Heart left ventricle (tissue), 16 donors: ENCODE measurements at regions not wholly inside any gene's neighbourhood (a gene's known extent, or its start where the extent isn't known, plus 50 kb on each side); places are given as distances from the start of the nearest gene placed in this dataset.

Experiments used
- ATAC-seq, 4 donors: fragments of 200-7000 bp; cut with Tn5 transposase; one replicate each; pipeline ENCODE4 v1.9.1; 2020 to 2022; ENCODE audit warnings: moderate library complexity in 4 of 4, mild to moderate bottlenecking in 3 of 4, moderate number of reproducible peaks in 1 of 4
- DNase-seq, 5 donors: peaks; one replicate each; pipeline ENCODE4 v3.0.0-alpha.2; 2020
- H3K27ac ChIP-seq, 12 donors: fragments of 200-600 bp; sonication (generic) in 4 of 12; one replicate each; pipeline versions ENCODE4 v1.5.0 to v1.8.0; 2016 to 2022; ENCODE audit warnings: mild to moderate bottlenecking in 2 of 12
- H3K27me3 ChIP-seq, 9 donors: fragments of 200-600 bp; sonication (generic) in 2 of 9; one replicate each; pipeline versions ENCODE4 v1.5.1 to v1.8.0; 2016 to 2022; ENCODE audit warnings: mild to moderate bottlenecking in 3 of 9
- H3K36me3 ChIP-seq, 9 donors: fragments of 200-600 bp; sonication (generic) in 2 of 9; one replicate each; pipeline versions ENCODE4 v1.5.0 to v1.8.0; 2018 to 2022; ENCODE audit warnings: mild to moderate bottlenecking in 2 of 9
- H3K4me1 ChIP-seq, 12 donors: fragments of 200-600 bp; sonication (generic) in 4 of 12; one replicate each; pipeline versions ENCODE4 v1.5.0 to v1.8.0; 2016 to 2022; ENCODE audit warnings: mild to moderate bottlenecking in 3 of 12
- H3K4me3 ChIP-seq, 12 donors: fragments of 200-600 bp; sonication (generic) in 4 of 12; one replicate each; pipeline versions ENCODE4 v1.5.0 to v1.8.0; 2017 to 2022; ENCODE audit warnings: mild to moderate bottlenecking in 9 of 12, moderate library complexity in 4 of 12
- H3K9me3 ChIP-seq, 12 donors: fragments of 200-600 bp; sonication (generic) in 4 of 12; one replicate each; pipeline versions ENCODE4 v1.5.0 to v1.8.0; 2016 to 2022; ENCODE audit warnings: mild to moderate bottlenecking in 1 of 12
- CTCF ChIP-seq, 12 donors: fragments of 200-600 bp; sonication (generic) in 4 of 12; IDR thresholded peaks; one replicate each; pipeline versions ENCODE4 v1.5.0 to v1.8.0; 2018 to 2022; ENCODE audit warnings: antibody characterized with exemption in 12 of 12, mild to moderate bottlenecking in 5 of 12
- POLR2A ChIP-seq, 2 donors: fragments of 450-650 bp; IDR thresholded peaks; one replicate each; pipeline ENCODE4 v1.6.1; 2017; ENCODE audit warnings: antibody characterized with exemption in 2 of 2, mild to moderate bottlenecking in 2 of 2, moderate library complexity in 2 of 2
- WGBS, 4 donors: extraction: QIAGEN DNeasy Blood & Tissue Kit in 2 of 4; methylation state at CpG; one replicate each; pipeline versions ENCODE4 v1.1.5 to v1.1.7; 2013 to 2018; 5-methylcytosine and 5-hydroxymethylcytosine counted together
- intact Hi-C, 10 donors: fragments of 100-400 bp; cut with DNase I; formaldehyde crosslinking; loops; one replicate each; pipeline versions ENCODE4 v1.11.1 to v1.14.2; 2022
- donor health status: ischemic (EF 13 %, LVEDD 7.1; RV severe dilation, severe dysfunction).
- donor health status: healthy with polysubstance abuse.
- donor health status: DM: no; HTN: yes; CAD: no.
- donor health status: DM: no; HTN: no; CAD: no.
- donor health status: ischemic (EF 25% LVEDD 6.9; RV normal size, moderate dysfunction).
- donor health status: ischemic (EF 25% LVEDD 5.7; RV mildly dilated, moderate dysfunction).
- donor health status: healthy.
- donor health status: DM: yes; HTN: yes; CAD: no.
- donor health status: ischemic (EF 35%, LVEDD 5.7; RV mildly dilated, moderate dysfunction).
- donor health status: nonischemic (EF 11% LVEDD 7.7; RV severe dilation, severe dysfunction).
- donor health status: DM: yes; HTN: yes; CAD: no.
- donor health status: PGD.
- donor health status: ischemic (EF 29% LVEDD 5.4; RV normal size, mild dysfunction).
- donor health status: nonischemic (EF 23%, LVEDD 6.1; RV moderate dilation, normal function).

- H3K4me3 ChIP-seq = peak overlapping the region in 3 of 12 donors; percentile 47 to 49 (median 48)
- H3K36me3 ChIP-seq = no peaks in the 10 kb centered on the region
- ATAC-seq (peak; percentile 92 to 97 (median 94)), DNase-seq (peak in 4 of 5 donors; percentile 44 to 73 (median 58))
- H3K27ac ChIP-seq = peak overlapping the region; percentile 45 to 90 (median 78)
- TF ChIP-seq POLR2A (IDR thresholded peaks at IDR 0.05) = no peak
- TF ChIP-seq CTCF (IDR thresholded peaks at IDR 0.05) = no peak
- peaks cover 0 to 5% (median 0%) of the 10 kb centered on the region in 12 donors for H3K9me3 ChIP-seq
- no peaks in the 10 kb centered on the region for H3K27me3 ChIP-seq
- H3K4me1 ChIP-seq = peaks cover 0 to 6% (median 0%) of the 10 kb centered on the region in 12 donors
- intact Hi-C loops = no loop called here
Observed at GRCh38 chr11:94705419-94705818, 62.7 kb upstream of the AMOTL1 start.

DNA sequence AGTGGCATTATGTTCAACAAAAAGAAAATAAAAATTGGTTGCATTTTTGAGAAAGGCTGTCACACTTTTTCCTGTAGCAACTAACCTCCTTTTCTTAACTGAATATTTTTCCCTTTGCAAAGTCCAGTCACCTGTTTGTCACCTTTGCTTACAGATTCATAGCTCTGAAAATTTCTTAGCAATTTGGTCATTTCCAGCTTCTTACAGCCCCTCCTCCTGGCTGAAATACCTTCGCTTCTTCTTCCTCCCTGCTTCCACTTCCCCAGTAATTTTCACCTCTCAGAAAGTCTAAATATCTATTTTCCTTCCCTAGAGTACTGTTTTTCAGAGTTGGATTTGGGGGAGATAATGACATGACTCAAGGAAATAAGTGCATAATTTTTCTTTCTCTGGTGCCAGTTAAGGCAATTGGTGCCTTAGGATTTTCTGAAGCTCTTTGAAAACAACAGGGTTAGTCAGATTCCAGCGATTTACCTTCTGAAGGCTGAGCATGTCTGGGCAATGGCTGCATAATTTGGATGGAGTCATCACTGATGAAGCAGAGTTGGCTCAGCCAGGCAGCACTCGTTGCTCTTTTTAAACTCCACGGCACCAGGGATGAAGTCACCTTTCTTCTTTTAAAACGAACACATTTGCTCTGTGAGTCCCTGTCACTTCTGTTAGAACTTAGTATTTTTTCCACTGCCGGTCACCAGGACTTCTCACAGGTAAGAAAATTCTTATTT lies 62.1 kb upstream of the AMOTL1 start:
- DNase-seq = peak in 4 of 5 donors; percentile 25 to 55 (median 44)
- Histone ChIP-seq H3K9me3 (peaks cover 0 to 5% (median 0%) of the 10 kb centered on the region in 12 donors), H3K27me3 (no peaks in the 10 kb centered on the region), H3K27ac (peak overlapping the region; percentile 45 to 90 (median 78)), H3K4me3 (peak overlapping the region in 11 of 12 donors; percentile 21 to 54 (median 47)), H3K36me3 (no peaks in the 10 kb centered on the region), H3K4me1 (peaks cover 0 to 6% (median 0%) of the 10 kb centered on the region in 12 donors)
- peak; percentile 72 to 91 (median 89) for ATAC-seq
- no peak for TF ChIP-seq POLR2A (IDR thresholded peaks at IDR 0.05)
- no peak for TF ChIP-seq CTCF (IDR thresholded peaks at IDR 0.05)
- WGBS, 4 donors = 48 to 72% (median 55%) methylated on average over 6 of the region's 6 CpGs
- intact Hi-C loops = no loop called here

DNA sequence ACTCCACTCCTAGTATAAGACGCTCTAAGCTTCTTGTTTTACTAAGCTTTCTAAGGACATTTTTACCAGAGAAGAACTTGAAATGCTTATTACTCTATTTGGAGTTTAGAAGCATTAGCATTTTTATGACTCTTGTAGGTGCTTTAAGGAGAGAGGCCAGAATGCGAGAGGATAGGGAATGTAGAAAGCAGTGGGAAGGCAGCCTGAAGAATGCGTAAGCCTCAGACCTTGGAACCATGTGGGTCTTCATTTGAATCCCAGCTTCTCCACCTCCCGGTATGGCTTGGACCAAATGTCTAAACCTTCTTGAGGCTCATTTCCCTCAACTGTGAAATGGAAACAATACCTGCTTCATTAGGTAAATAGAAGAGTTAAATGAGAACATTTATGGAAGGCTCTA lies 60.0 kb upstream of the AMOTL1 start:
- H3K36me3 ChIP-seq = no peaks in the 10 kb centered on the region
- peaks cover 0 to 6% (median 0%) of the 10 kb centered on the region in 12 donors for H3K4me1 ChIP-seq
- DNase-seq (no peak), ATAC-seq (no peak)
- TF ChIP-seq POLR2A (IDR thresholded peaks at IDR 0.05) = no peak
- TF ChIP-seq CTCF (IDR thresholded peaks at IDR 0.05) = no peak
- H3K27me3 ChIP-seq = no peaks in the 10 kb centered on the region
- peaks cover 0 to 8% (median 0%) of the 10 kb centered on the region in 12 donors for H3K9me3 ChIP-seq
- intact Hi-C loops = no loop called here
- no peak overlapping the region for H3K27ac ChIP-seq
- 86 to 94% (median 92%) methylated on average over 4 of the region's 4 CpGs for whole genome bisulfite sequencing, 4 donors
- H3K4me3 ChIP-seq = no peak overlapping the region

DNA sequence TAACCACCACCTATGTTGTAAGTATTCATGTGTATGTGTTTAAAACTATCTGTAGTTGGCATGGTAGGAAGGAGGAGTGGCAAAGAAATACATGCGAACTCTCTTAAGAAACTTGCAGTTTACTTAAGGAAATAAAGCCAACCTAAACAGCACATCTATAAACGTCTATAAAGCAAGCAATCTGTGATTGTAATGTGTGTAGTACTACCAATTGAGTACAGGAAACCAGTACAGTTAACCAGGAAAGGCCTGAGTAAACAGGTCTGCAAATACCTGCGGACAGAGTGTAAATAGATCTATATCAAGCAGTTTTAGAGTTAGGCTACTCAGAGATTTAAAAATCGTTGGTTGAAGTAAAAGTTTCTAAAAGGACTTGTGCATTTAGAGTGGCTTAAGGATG lies 59.5 kb upstream of the AMOTL1 start:
- H3K27ac ChIP-seq = no peak overlapping the region
- DNase-seq (no peak), ATAC-seq (no peak)
- H3K4me1 ChIP-seq = peaks cover 0 to 6% (median 0%) of the 10 kb centered on the region in 12 donors
- TF ChIP-seq POLR2A (IDR thresholded peaks at IDR 0.05) = no peak
- no peak for TF ChIP-seq CTCF (IDR thresholded peaks at IDR 0.05)
- H3K4me3 ChIP-seq = no peak overlapping the region
- H3K9me3 ChIP-seq = peaks cover 0 to 13% (median 0%) of the 10 kb centered on the region in 12 donors
- H3K27me3 ChIP-seq = no peaks in the 10 kb centered on the region
- WGBS, 4 donors = 56 to 73% (median 67%) methylated on average over 4 of the region's 4 CpGs
- intact Hi-C loops = no loop called here
- no peaks in the 10 kb centered on the region for H3K36me3 ChIP-seq
